ENCODE measurements at regions not wholly inside any gene's neighbourhood (a gene's known extent, or its start where the extent isn't known, plus 50 kb on each side); places are given as distances from the start of the nearest gene placed in this dataset.

DNA sequence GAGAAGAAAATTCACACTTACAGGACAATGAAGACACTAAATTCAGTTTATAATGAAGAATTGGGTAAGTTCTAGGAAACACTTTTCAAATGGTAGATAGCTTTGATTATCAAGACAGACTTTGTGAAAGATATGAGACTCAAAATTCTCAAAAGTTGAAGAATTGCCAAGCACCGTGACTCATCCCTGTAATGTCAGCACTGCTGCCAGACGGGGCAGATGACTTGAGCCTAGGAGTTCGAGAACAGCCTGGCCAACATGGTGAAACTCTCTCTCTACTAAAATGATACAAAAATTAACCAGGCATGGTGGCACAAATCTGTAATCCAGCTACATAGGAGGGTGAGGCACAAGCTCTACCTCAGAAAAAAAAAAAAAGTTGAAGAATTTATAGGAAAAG lies 1820.1 kb upstream of the LRRTM1 start:
- WGBS (ENCODE audit: insufficient coverage, insufficient replicate concordance, low lambda C conversion rate, missing lambda C conversion rate) = 25% methylated on average over 3 of the region's 3 CpGs
- Histone ChIP-seq H3K79me2 (ENCODE audit: control insufficient read depth, insufficient read depth, low read length) (no peaks in the 10 kb centered on the region), H3K4me1 (ENCODE audit: control insufficient read depth, insufficient read depth, low read length) (no peaks in the 10 kb centered on the region), H3K27ac (ENCODE audit: control insufficient read depth, insufficient read depth) (no peak overlapping the region), H3K27me3 (replicated peaks in 1 of 2; ENCODE audit: control insufficient read depth in 2 of 2, insufficient read depth in 2 of 2, low read length in 1 of 2) (no peaks in the 10 kb centered on the region), H4K20me1 (ENCODE audit: control insufficient read depth, insufficient read depth) (no peaks in the 10 kb centered on the region), H3K4me2 (ENCODE audit: control insufficient read depth, insufficient read depth) (no peak overlapping the region), H2AFZ (ENCODE audit: control insufficient read depth, low read depth, low read length) (no peak overlapping the region), H3K9ac (ENCODE audit: control insufficient read depth, insufficient read depth, low read length) (no peak overlapping the region), H3K36me3 (ENCODE audit: control insufficient read depth in 2 of 2, insufficient read depth in 2 of 2, low read length in 1 of 2) (no peaks in the 10 kb centered on the region), H3K9me3 (replicated peaks; ENCODE audit: control insufficient read depth, insufficient read depth, low read length) (no peaks in the 10 kb centered on the region), H3K4me3 (no peak overlapping the region)
- TF ChIP-seq HDGF (IDR thresholded peaks at IDR 0.05) (no peak), ZZZ3 (IDR thresholded peaks at IDR 0.05; ENCODE audit: control insufficient read depth, insufficient read length, low read depth) (no peak), TAF1 (IDR thresholded peaks at IDR 0.05; ENCODE audit: borderline replicate concordance, low read depth, low read length) (no peak), PML (IDR thresholded peaks at IDR 0.05; ENCODE audit: low read length) (no peak), NFYB (IDR thresholded peaks at IDR 0.05; ENCODE audit: insufficient read depth, low read depth, low read length) (no peak), SUPT20H (IDR thresholded peaks at IDR 0.05; ENCODE audit: borderline replicate concordance, control insufficient read depth, low read depth, low read length) (no peak), RUNX3 (IDR thresholded peaks at IDR 0.05; ENCODE audit: low read length) (no peak), PAX8 (IDR thresholded peaks at IDR 0.05) (no peak), CBX5 (IDR thresholded peaks at IDR 0.05; ENCODE audit: low read depth) (no peak), STAT3 (IDR thresholded peaks at IDR 0.05; ENCODE audit: low read depth, low read length) (no peak), LARP7 (IDR thresholded peaks at IDR 0.05) (no peak), EP300 (IDR thresholded peaks at IDR 0.05; ENCODE audit: borderline replicate concordance in 1 of 2, control insufficient read depth in 1 of 2, low read depth in 2 of 2, low read length in 2 of 2) (no peak)
- TF ChIP-seq, protein P1, sequence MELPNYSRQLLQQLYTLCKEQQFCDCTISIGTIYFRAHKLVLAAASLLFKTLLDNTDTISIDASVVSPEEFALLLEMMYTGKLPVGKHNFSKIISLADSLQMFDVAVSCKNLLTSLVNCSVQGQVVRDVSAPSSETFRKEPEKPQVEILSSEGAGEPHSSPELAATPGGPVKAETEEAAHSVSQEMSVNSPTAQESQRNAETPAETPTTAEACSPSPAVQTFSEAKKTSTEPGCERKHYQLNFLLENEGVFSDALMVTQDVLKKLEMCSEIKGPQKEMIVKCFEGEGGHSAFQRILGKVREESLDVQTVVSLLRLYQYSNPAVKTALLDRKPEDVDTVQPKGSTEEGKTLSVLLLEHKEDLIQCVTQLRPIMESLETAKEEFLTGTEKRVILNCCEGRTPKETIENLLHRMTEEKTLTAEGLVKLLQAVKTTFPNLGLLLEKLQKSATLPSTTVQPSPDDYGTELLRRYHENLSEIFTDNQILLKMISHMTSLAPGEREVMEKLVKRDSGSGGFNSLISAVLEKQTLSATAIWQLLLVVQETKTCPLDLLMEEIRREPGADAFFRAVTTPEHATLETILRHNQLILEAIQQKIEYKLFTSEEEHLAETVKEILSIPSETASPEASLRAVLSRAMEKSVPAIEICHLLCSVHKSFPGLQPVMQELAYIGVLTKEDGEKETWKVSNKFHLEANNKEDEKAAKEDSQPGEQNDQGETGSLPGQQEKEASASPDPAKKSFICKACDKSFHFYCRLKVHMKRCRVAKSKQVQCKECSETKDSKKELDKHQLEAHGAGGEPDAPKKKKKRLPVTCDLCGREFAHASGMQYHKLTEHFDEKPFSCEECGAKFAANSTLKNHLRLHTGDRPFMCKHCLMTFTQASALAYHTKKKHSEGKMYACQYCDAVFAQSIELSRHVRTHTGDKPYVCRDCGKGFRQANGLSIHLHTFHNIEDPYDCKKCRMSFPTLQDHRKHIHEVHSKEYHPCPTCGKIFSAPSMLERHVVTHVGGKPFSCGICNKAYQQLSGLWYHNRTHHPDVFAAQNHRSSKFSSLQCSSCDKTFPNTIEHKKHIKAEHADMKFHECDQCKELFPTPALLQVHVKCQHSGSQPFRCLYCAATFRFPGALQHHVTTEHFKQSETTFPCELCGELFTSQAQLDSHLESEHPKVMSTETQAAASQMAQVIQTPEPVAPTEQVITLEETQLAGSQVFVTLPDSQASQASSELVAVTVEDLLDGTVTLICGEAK (IDR thresholded peaks at IDR 0.05; ENCODE audit: borderline replicate concordance) = no peak
- TF ChIP-seq, protein P2, sequence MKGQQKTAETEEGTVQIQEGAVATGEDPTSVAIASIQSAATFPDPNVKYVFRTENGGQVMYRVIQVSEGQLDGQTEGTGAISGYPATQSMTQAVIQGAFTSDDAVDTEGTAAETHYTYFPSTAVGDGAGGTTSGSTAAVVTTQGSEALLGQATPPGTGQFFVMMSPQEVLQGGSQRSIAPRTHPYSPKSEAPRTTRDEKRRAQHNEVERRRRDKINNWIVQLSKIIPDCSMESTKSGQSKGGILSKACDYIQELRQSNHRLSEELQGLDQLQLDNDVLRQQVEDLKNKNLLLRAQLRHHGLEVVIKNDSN (IDR thresholded peaks at IDR 0.05; ENCODE audit: borderline replicate concordance, extremely low read length, insufficient read depth, low read depth, low read length) = no peak
- TF ChIP-seq, protein P3, sequence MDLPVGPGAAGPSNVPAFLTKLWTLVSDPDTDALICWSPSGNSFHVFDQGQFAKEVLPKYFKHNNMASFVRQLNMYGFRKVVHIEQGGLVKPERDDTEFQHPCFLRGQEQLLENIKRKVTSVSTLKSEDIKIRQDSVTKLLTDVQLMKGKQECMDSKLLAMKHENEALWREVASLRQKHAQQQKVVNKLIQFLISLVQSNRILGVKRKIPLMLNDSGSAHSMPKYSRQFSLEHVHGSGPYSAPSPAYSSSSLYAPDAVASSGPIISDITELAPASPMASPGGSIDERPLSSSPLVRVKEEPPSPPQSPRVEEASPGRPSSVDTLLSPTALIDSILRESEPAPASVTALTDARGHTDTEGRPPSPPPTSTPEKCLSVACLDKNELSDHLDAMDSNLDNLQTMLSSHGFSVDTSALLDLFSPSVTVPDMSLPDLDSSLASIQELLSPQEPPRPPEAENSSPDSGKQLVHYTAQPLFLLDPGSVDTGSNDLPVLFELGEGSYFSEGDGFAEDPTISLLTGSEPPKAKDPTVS (IDR thresholded peaks at IDR 0.05; ENCODE audit: low read depth, low read length) = no peak
- CTCF ChIA-PET = no interaction called here
- intact Hi-C loops (cut with micrococcal nuclease; ENCODE audit: unreplicated experiment) (no loop called here), in situ Hi-C loops (cut with MboI) (no loop called here)
- FAIRE-seq (no peak), DNase-seq (ENCODE audit: low read depth, low spot score) (no peak), ATAC-seq (no peak)
- POLR2A ChIA-PET = interaction anchor here (0.6 kb wide), 1 partner anchor 172 kb away, joined by 4 read pairs; no protein-coding TSS in a partner anchor
- RAD21 ChIA-PET (ENCODE audit: unreplicated experiment) = no interaction called here
- SMC1A ChIA-PET (ENCODE audit: uncharacterized antibody, unreplicated experiment) = interaction anchor here (0.6 kb wide), 1 partner anchor 1594 kb away, joined by 4 read pairs; no protein-coding TSS in a partner anchor
- BruUV-seq (replicated peaks) = no TSS peak
